Stimulated activated CD8-positive, alpha-beta memory T cell treated with anti-CD3 and anti-CD28 coated beads, Interleukin-2, amount 100 ng/mL, for 48 hours (primary cell): ENCODE measurements at regions not wholly inside any gene's neighbourhood (a gene's known extent, or its start where the extent isn't known, plus 50 kb on each side); places are given as distances from the start of the nearest gene placed in this dataset.

ENCODE experiments used
- DNase-seq, 2 donors: peaks; one replicate each; pipeline ENCODE4 v3.0.0-alpha.2; 2020; ENCODE audit warnings: low read depth in 2 of 2

- no peak for DNase-seq
Measured at GRCh38 chr15:91521996-91522395, 331.5 kb upstream of the SLCO3A1 start.

GRCh38 chr15:91522605-91523332, 330.7 kb upstream of the SLCO3A1 start:
- DNase-seq = no peak

- no peak for DNase-seq
Measured at GRCh38 chr15:91523596-91523995, 329.9 kb upstream of the SLCO3A1 start.

- DNase-seq = no peak
Measured at GRCh38 chr15:91524534-91524933, 329.0 kb upstream of the SLCO3A1 start.

- no peak for DNase-seq
Measured at GRCh38 chr15:91525751-91526150, 327.8 kb upstream of the SLCO3A1 start.

- DNase-seq = no peak
Measured at GRCh38 chr15:91526424-91526823, 327.1 kb upstream of the SLCO3A1 start.

- DNase-seq = no peak
Measured at GRCh38 chr15:91528801-91529200, 324.7 kb upstream of the SLCO3A1 start.

- no peak for DNase-seq
Measured at GRCh38 chr15:91529534-91529933, 324.0 kb upstream of the SLCO3A1 start.

- DNase-seq = no peak
Measured at GRCh38 chr15:91530279-91530678, 323.2 kb upstream of the SLCO3A1 start.

GRCh38 chr15:91530956-91531582, 322.4 kb upstream of the SLCO3A1 start:
- DNase-seq = no peak

GRCh38 chr15:91534235-91534634, 319.3 kb upstream of the SLCO3A1 start:
- no peak for DNase-seq

GRCh38 chr15:91534976-91535375, 318.5 kb upstream of the SLCO3A1 start:
- DNase-seq = no peak

GRCh38 chr15:91535856-91536500, 317.5 kb upstream of the SLCO3A1 start:
- no peak for DNase-seq

GRCh38 chr15:91537856-91538255, 315.7 kb upstream of the SLCO3A1 start:
- no peak for DNase-seq

- DNase-seq = no peak
Measured at GRCh38 chr15:91538782-91539181, 314.7 kb upstream of the SLCO3A1 start.

GRCh38 chr15:91541286-91541685, 312.2 kb upstream of the SLCO3A1 start:
- DNase-seq = no peak

- DNase-seq = no peak
Measured at GRCh38 chr15:91542226-91542625, 311.3 kb upstream of the SLCO3A1 start.

- DNase-seq = no peak
Measured at GRCh38 chr15:91547356-91547755, 306.2 kb upstream of the SLCO3A1 start.

- DNase-seq = no peak
Measured at GRCh38 chr15:91548549-91548948, 305.0 kb upstream of the SLCO3A1 start.

GRCh38 chr15:91549581-91549980, 303.9 kb upstream of the SLCO3A1 start:
- no peak for DNase-seq

GRCh38 chr15:91552555-91552954, 301.0 kb upstream of the SLCO3A1 start:
- DNase-seq = no peak

- no peak for DNase-seq
Measured at GRCh38 chr15:91553196-91553854, 300.2 kb upstream of the SLCO3A1 start.

- DNase-seq = no peak
Measured at GRCh38 chr15:91555312-91555711, 298.2 kb upstream of the SLCO3A1 start.
